ENCODE measurements at regions not wholly inside any gene's neighbourhood (a gene's known extent, or its start where the extent isn't known, plus 50 kb on each side); places are given as distances from the start of the nearest gene placed in this dataset.

DNA sequence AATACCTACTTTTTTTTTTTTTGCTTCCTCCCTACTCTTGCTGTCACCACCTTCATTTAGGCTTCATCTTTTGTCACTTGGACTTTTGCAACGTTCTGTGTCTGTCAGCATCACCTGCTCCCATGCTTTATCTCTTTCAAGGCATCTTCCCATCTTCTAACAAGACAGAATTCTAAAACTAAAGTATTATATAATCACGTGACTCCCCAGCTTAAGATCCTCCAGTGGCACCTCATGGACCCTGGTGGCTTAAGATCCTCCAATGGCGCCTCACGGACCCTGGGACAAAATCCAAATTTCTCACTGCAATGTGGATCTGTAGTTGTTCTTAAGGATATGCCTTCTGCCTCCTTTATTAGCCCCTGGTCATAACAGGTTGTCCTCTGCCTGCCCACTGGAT lies 248.2 kb upstream of the SORL1-AS1 start:
- H3K4me3 ChIP-seq (ENCODE audit: low read depth in 1 of 2, low read length in 2 of 2) = no peak overlapping the region
- H3K27ac ChIP-seq (ENCODE audit: low read depth, low read length) = no peak overlapping the region
- no peak overlapping the region for H3K9ac ChIP-seq (ENCODE audit: low read length)
- H3K36me3 ChIP-seq (ENCODE audit: insufficient read depth, low read length) = no peaks in the 10 kb centered on the region
- no peaks in the 10 kb centered on the region for H3K27me3 ChIP-seq (ENCODE audit: control insufficient read depth in 1 of 2, insufficient read depth in 2 of 2, low read length in 2 of 2)
- H3K4me1 ChIP-seq (ENCODE audit: insufficient read depth, low read length) = peaks cover 13% of the 10 kb centered on the region
- H3K9me3 ChIP-seq (ENCODE audit: low read length) = no peaks in the 10 kb centered on the region

DNA sequence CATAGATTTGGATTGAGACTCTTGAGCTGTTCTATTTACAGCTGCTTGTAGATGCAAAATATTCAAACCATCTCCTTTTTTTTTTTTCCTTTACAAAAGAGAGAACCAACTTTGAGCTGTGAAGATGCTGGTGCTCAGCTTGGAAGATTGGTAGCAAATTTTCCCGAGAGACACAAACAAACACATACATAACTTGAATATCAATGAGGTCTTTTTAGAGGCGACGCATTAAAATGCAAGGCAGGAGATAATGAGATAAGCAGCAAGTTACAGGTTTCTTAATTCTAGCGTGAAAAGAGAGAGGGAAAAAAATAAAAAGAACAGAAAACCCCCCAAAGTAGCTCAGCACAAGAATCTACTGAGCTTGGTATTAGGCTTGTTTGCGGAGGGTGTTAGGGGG lies 247.0 kb upstream of the SORL1-AS1 start:
- Histone ChIP-seq H3K9me3 (ENCODE audit: low read length) (no peaks in the 10 kb centered on the region), H3K4me1 (ENCODE audit: insufficient read depth, low read length) (peaks cover 16% of the 10 kb centered on the region), H3K27ac (ENCODE audit: low read depth, low read length) (no peak overlapping the region), H3K36me3 (ENCODE audit: insufficient read depth, low read length) (no peaks in the 10 kb centered on the region), H3K9ac (ENCODE audit: low read length) (no peak overlapping the region), H3K27me3 (ENCODE audit: control insufficient read depth in 1 of 2, insufficient read depth in 2 of 2, low read length in 2 of 2) (no peaks in the 10 kb centered on the region), H3K4me3 (ENCODE audit: low read depth in 1 of 2, low read length in 2 of 2) (no peak overlapping the region)

DNA sequence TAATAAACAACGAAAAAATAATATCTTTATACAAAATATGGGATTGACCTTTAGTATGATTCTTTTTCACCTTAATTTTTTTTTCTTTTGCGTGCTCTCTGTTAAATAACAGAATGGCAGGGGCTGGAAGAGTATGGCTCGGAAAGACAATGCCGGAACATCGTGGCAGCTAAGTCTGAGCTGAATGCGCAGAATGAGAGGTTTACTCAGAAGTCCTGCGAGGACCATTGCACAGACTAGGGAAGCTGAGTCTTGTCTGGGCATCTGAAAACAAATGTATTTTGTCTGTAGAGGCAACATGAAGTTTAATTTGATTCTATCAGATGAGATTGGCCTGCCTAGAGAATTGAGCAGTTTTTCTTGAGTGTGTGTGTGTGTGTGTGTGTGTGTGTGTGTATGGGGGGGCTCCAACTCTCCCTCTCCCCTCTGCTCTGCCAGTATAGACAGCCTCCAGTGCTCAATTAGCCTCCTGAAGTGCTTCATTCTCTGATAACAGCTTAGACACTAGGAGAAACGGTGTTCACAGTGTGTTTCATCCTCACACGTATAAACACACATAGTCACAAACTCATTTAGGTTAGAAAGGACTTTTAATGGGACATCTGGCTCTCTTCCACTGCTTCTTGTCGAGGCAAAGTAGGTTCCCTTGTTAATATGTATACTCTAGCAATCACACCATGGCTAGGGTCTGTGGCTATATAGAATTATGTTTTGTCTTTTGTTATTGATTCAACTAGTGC lies 244.3 kb upstream of the SORL1-AS1 start:
- Histone ChIP-seq H3K27ac (ENCODE audit: low read depth, low read length) (no peak overlapping the region), H3K4me1 (ENCODE audit: insufficient read depth, low read length) (peaks cover 16% of the 10 kb centered on the region), H3K9me3 (ENCODE audit: low read length) (no peaks in the 10 kb centered on the region), H3K9ac (ENCODE audit: low read length) (peak overlapping the region; percentile 28), H3K4me3 (ENCODE audit: low read depth in 1 of 2, low read length in 2 of 2) (no peak overlapping the region), H3K36me3 (ENCODE audit: insufficient read depth, low read length) (no peaks in the 10 kb centered on the region), H3K27me3 (ENCODE audit: control insufficient read depth in 1 of 2, insufficient read depth in 2 of 2, low read length in 2 of 2) (no peaks in the 10 kb centered on the region)

DNA sequence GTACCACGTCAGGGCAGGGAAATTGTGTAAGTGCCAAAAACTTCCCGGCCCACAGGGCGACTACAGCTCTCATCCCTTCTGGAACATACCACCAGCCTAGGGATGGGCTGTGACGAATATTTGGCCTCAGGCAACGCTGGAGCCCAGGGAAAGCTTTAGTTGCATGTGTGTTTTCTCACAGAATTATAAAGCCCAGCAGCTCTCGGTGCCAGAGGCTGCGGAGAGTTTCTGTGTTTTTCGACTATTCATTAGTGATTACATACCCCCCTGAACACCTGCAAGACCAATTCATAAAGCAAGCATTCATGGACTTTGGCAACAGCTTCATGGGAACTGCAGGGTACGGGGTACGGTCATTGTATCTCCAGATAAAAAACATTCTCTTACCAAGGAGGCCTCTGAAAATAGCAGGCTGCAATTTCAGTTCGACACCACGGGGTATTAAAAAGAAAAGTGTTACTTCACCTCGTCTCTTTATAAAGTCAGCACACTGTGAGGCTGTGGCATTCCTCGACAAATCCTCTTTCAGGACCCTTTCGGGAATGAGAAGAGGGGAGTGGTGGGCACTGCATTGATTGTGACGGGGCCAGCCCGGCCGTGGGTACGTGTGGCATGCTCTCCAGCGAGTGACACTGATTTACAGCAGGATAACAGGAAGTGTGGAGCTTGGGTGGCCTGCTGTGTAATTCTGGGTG lies 243.6 kb upstream of the SORL1-AS1 start:
- peak overlapping the region; percentile 22 for H3K27ac ChIP-seq (ENCODE audit: low read depth, low read length)
- no peaks in the 10 kb centered on the region for H3K36me3 ChIP-seq (ENCODE audit: insufficient read depth, low read length)
- no peaks in the 10 kb centered on the region for H3K9me3 ChIP-seq (ENCODE audit: low read length)
- H3K4me3 ChIP-seq (ENCODE audit: low read depth in 1 of 2, low read length in 2 of 2) = peak overlapping the region in 1 of 2 donors; percentile 12
- H3K9ac ChIP-seq (ENCODE audit: low read length) = peak overlapping the region; percentile 1
- no peaks in the 10 kb centered on the region for H3K27me3 ChIP-seq (ENCODE audit: control insufficient read depth in 1 of 2, insufficient read depth in 2 of 2, low read length in 2 of 2)
- peaks cover 16% of the 10 kb centered on the region for H3K4me1 ChIP-seq (ENCODE audit: insufficient read depth, low read length)

DNA sequence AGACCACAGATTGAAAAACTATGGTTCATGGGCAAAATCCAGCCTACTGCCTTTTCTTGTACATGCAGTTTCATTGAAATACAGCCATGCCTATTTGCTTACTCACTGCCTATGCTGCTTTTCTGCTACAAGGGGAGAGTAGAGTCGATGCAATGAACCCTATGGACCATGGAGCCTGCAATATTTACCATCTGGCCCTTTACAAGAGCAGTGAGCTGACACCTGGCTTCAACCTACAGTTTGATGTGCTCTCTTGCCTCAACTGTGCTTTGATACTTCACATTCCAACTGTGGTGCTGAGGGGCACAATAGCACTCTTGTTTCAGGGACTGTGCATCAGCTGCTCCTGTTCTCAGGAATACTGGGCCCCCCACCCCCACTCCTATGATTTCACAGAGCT lies 239.5 kb upstream of the SORL1-AS1 start:
- Histone ChIP-seq H3K9ac (ENCODE audit: low read length) (no peak overlapping the region), H3K9me3 (ENCODE audit: low read length) (no peaks in the 10 kb centered on the region), H3K36me3 (ENCODE audit: insufficient read depth, low read length) (no peaks in the 10 kb centered on the region), H3K4me3 (ENCODE audit: low read depth in 1 of 2, low read length in 2 of 2) (no peak overlapping the region), H3K4me1 (ENCODE audit: insufficient read depth, low read length) (peaks cover 23% of the 10 kb centered on the region), H3K27ac (ENCODE audit: low read depth, low read length) (no peak overlapping the region), H3K27me3 (ENCODE audit: control insufficient read depth in 1 of 2, insufficient read depth in 2 of 2, low read length in 2 of 2) (no peaks in the 10 kb centered on the region)

DNA sequence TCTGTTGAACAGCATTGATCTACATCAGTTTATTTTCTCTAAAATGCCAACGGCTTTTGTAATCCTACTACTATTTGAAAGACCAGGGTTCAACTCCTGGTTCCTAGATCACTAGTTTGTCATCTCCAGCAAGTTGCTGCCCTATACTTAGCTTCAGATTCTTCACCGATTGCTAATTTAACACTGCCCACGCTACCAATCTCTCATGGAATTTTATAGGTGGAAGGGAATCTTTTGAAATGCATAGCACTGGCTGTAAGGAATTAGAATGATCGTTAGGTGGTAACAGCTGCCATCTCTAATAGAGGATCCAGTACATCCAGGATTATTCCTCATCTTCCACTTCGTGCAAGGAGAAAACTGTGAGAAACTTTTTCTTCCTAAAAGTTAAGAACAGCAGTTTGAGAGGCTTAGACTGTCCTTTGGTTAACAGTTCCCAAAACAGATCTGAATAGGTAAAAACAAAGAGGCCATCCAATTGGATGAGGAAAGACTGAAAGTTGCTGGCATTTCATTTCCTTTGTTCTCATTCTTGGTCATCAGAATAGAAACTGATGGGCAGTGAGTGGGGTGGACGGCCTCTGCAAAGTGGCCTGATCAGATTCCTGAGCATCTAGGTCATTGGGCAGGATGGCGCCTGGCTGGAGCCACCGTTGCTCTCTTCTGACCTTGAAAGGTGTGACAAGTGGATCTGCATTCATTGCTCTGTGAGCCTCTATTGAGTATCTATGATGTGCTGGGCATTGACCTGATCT lies 236.3 kb upstream of the SORL1-AS1 start:
- no peaks in the 10 kb centered on the region for H3K27me3 ChIP-seq (ENCODE audit: control insufficient read depth in 1 of 2, insufficient read depth in 2 of 2, low read length in 2 of 2)
- no peak overlapping the region for H3K27ac ChIP-seq (ENCODE audit: low read depth, low read length)
- peaks cover 9% of the 10 kb centered on the region for H3K4me1 ChIP-seq (ENCODE audit: insufficient read depth, low read length)
- H3K36me3 ChIP-seq (ENCODE audit: insufficient read depth, low read length) = no peaks in the 10 kb centered on the region
- no peak overlapping the region for H3K9ac ChIP-seq (ENCODE audit: low read length)
- H3K4me3 ChIP-seq (ENCODE audit: low read depth in 1 of 2, low read length in 2 of 2) = no peak overlapping the region
- no peaks in the 10 kb centered on the region for H3K9me3 ChIP-seq (ENCODE audit: low read length)

DNA sequence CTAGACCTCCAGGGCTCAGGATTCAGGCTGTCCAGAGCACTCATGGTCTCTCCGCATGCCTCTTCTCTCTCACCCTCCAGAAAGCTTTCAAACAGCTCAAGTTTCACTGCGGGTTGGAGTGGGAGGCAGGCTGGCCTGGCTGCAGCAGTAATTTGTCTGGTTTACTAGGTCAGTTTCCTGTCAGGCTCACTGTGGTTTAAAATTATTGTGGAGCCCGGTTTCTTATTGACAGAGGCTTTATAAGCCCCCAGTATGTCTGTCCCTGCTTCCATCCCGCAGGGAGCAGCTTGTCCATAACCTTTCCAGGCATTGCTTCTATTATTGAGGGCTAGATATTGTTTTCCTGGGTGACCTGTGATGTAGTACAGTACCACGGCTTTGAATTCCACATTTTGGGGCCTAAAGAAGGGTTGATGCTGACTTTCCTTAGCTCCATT lies 235.3 kb upstream of the SORL1-AS1 start:
- H3K36me3 ChIP-seq (ENCODE audit: insufficient read depth, low read length) = no peaks in the 10 kb centered on the region
- H3K9me3 ChIP-seq (ENCODE audit: low read length) = no peaks in the 10 kb centered on the region
- H3K4me3 ChIP-seq (ENCODE audit: low read depth in 1 of 2, low read length in 2 of 2) = no peak overlapping the region
- no peak overlapping the region for H3K9ac ChIP-seq (ENCODE audit: low read length)
- H3K27ac ChIP-seq (ENCODE audit: low read depth, low read length) = no peak overlapping the region
- H3K4me1 ChIP-seq (ENCODE audit: insufficient read depth, low read length) = peaks cover 9% of the 10 kb centered on the region
- no peaks in the 10 kb centered on the region for H3K27me3 ChIP-seq (ENCODE audit: control insufficient read depth in 1 of 2, insufficient read depth in 2 of 2, low read length in 2 of 2)

DNA sequence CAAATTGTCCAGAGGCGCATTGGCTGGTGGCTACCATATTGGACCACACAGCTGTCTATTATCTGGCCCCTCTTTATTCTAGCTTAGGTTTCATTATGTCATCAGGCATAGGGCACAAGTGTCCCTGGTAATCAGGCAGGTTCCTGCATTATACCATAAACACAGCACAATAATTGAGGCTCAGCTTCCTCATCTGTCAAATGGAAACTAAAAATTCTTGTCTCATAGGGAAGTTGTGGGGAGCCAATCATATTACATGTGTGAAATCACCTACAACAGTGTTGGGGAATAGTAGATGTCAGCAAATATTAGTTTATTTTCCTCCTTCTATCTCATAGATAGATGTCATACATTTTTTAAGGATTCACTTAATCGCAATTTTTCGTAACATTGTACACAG lies 231.0 kb upstream of the SORL1-AS1 start:
- no peak overlapping the region for H3K9ac ChIP-seq (ENCODE audit: low read length)
- no peaks in the 10 kb centered on the region for H3K9me3 ChIP-seq (ENCODE audit: low read length)
- H3K4me3 ChIP-seq (ENCODE audit: low read depth in 1 of 2, low read length in 2 of 2) = no peak overlapping the region
- peaks cover 9% of the 10 kb centered on the region for H3K4me1 ChIP-seq (ENCODE audit: insufficient read depth, low read length)
- H3K27me3 ChIP-seq (ENCODE audit: control insufficient read depth in 1 of 2, insufficient read depth in 2 of 2, low read length in 2 of 2) = no peaks in the 10 kb centered on the region
- H3K36me3 ChIP-seq (ENCODE audit: insufficient read depth, low read length) = no peaks in the 10 kb centered on the region
- no peak overlapping the region for H3K27ac ChIP-seq (ENCODE audit: low read depth, low read length)

All from muscle layer of colon (tissue), 2 donors.